Stimulated activated effector memory CD8-positive, alpha-beta T cell treated with anti-CD3 and anti-CD28 coated beads, Interleukin-12 subunit alpha, Interleukin-12 subunit beta, amount 100 ng/mL, for 72 hours (primary cell): ENCODE measurements at regions not wholly inside any gene's neighbourhood (a gene's known extent, or its start where the extent isn't known, plus 50 kb on each side); places are given as distances from the start of the nearest gene placed in this dataset.
A peak's percentile ranks its signal among the peaks of the same experiment; 100 is the strongest.
"Not testable (repeated sequence)": the region's sequence is repeated elsewhere in the genome, so short reads cannot be mapped to it uniquely, and the experiment has no call there.

Source experiments
- ATAC-seq: fragments of 150-1000 bp; cut with Tn5 transposase; 2 replicates; pipeline ENCODE4 v1.10.0; 2021
- DNase-seq, 2 donors: peaks; one replicate each; pipeline ENCODE4 v3.0.0; 2021 to 2022; ENCODE audit warnings: low spot score in 2 of 2
- H3K27ac Mint-ChIP-seq: one replicate; pipeline ENCODE4 v1.8.0; 2022; ENCODE audit warnings: mild to moderate bottlenecking, mixed read lengths
- H3K36me3 Mint-ChIP-seq: one replicate; pipeline ENCODE4 v1.8.0; 2022; ENCODE audit warnings: mild to moderate bottlenecking, mixed read lengths
- H3K4me1 Mint-ChIP-seq: one replicate; pipeline ENCODE4 v1.8.0; 2022; ENCODE audit warnings: mixed read lengths
- H3K4me3 Mint-ChIP-seq: one replicate; pipeline ENCODE4 v1.8.0; 2022; ENCODE audit warnings: mild to moderate bottlenecking, mixed read lengths
- H3K9me3 Mint-ChIP-seq: one replicate; pipeline ENCODE4 v1.8.0; 2022; ENCODE audit warnings: mixed read lengths

DNA sequence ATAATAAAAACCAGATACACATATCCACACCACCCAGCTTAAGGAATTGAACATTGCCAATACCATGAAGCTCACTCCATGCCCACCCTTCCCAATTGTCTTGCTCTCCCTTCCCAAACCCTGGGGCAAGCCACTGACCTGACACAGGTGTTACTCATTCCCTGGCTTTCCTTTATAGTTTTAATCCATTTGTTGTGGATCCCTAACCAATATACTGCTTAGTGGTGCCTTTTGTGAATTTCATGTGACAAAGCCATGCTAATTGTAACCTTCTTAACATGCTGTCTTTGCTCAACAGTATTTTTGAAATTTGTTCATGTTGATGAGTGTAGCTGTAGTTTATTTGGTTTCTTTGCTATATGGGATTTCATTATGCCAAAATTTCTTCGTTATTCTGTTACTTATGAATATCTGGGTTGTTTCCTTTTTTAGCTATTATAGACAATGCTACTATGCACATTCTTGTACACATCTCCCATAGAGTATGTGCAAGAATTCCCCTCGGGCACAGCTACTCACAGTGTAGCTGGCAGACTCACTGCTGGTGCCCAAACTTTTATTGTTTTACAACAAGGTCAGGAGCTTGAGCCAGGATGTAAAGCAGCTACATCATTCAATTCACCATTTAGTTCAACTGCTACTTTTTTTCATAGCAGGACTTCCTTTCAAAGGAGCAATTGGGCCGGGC lies 90.8 kb upstream of the ATL2 start:
- Mint-ChIP-seq H3K27ac (no peak overlapping the region), H3K4me1 (peaks cover 8% of the 10 kb centered on the region)
- ATAC-seq = no peak

GRCh38 chr2:38466876-38467767 lies 90.0 kb upstream of the ATL2 start:
- no peak for ATAC-seq
- Mint-ChIP-seq H3K27ac (no peak overlapping the region), H3K9me3 (no peaks in the 10 kb centered on the region), H3K36me3 (no peaks in the 10 kb centered on the region), H3K4me3 (no peak overlapping the region), H3K4me1 (peaks cover 12% of the 10 kb centered on the region)
- DNase-seq = no peak

More for the DNA sequence above, 90.8 kb upstream of the ATL2 start:
- no peaks in the 10 kb centered on the region for H3K9me3 Mint-ChIP-seq
- no peak overlapping the region for H3K4me3 Mint-ChIP-seq
- no peaks in the 10 kb centered on the region for H3K36me3 Mint-ChIP-seq
- DNase-seq = no peak

GRCh38 chr2:38466409-38466808 lies 89.3 kb upstream of the ATL2 start:
- Mint-ChIP-seq H3K27ac (no peak overlapping the region), H3K9me3 (no peaks in the 10 kb centered on the region)
- no peak for DNase-seq

GRCh38 chr2:38465789-38466127 lies 88.7 kb upstream of the ATL2 start:
- Mint-ChIP-seq H3K4me3 (no peak overlapping the region), H3K36me3 (no peaks in the 10 kb centered on the region), H3K27ac (peak overlapping the region; percentile 52), H3K4me1 (peaks cover 14% of the 10 kb centered on the region), H3K9me3 (no peaks in the 10 kb centered on the region)
- DNase-seq = no peak
- no peak for ATAC-seq

More at GRCh38 chr2:38466409-38466808, 89.3 kb upstream of the ATL2 start:
- no peak overlapping the region for H3K4me3 Mint-ChIP-seq
- no peaks in the 10 kb centered on the region for H3K36me3 Mint-ChIP-seq
- no peak for ATAC-seq
- H3K4me1 Mint-ChIP-seq = peaks cover 14% of the 10 kb centered on the region

DNA sequence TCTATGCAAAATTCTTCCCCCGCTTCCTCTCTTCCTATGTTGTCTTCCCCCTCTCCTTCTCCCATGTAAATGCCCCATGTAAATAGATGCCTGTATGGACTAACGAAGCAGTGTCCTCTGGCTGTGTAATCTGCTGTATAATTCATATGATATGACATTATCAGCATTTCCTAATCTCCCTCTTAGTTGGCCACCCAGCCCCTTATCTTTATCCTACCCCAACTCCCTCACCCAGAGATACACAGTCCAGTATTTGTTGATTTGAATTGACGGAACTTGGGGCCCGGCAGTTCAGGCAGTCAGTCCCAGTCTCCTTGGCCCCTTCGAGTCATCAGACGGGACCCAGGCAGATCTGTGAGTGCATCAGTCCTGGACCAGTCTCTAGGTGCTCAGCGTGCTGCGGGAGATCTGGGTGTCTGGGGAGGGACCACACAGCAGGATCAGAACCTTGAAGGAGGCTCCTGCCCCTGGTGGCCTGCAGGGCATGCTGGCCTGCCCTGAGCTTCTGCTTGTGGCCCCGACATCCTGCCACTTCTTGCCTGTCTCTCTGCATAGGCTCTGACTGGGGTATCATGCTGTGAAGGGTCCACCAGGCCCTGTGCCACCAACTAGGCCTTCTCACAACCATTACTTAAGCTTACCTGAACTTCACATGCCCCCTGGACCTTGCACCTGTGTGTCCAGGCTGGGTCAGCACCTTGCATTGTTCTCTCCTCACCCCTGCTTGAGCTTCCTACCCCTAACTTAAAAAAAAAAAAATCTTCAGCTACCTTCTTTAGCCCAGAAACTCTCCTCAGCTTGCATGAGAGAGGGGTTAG lies 88.1 kb upstream of the ATL2 start:
- no peak for ATAC-seq
- Mint-ChIP-seq H3K4me3 (no peak overlapping the region), H3K9me3 (no peaks in the 10 kb centered on the region), H3K4me1 (peaks cover 14% of the 10 kb centered on the region), H3K36me3 (no peaks in the 10 kb centered on the region), H3K27ac (peak overlapping the region; percentile 52)
- DNase-seq = no peak

DNA sequence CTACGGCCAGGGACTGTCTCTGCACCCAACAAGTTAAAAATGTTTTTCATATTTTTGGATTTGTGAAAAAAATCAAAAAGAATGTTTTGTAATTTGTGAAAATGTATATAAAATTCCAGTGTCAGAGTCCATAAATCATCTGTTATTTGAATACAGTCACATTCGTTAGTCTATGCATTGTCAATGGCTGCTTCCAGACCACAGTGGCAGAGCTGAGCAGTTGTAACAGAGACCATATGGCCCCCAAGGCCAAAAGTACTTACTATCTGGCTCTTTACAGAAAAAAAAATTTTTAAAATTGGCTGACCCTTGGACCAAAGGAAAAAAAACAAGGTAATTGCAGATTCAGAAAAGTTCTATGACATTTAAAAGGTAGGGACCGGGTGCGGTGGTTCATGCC lies 86.7 kb upstream of the ATL2 start:
- Mint-ChIP-seq H3K27ac (no peak overlapping the region), H3K4me3 (no peak overlapping the region), H3K36me3 (no peaks in the 10 kb centered on the region), H3K4me1 (peaks cover 14% of the 10 kb centered on the region), H3K9me3 (no peaks in the 10 kb centered on the region)
- ATAC-seq = no peak
- DNase-seq = no peak

DNA sequence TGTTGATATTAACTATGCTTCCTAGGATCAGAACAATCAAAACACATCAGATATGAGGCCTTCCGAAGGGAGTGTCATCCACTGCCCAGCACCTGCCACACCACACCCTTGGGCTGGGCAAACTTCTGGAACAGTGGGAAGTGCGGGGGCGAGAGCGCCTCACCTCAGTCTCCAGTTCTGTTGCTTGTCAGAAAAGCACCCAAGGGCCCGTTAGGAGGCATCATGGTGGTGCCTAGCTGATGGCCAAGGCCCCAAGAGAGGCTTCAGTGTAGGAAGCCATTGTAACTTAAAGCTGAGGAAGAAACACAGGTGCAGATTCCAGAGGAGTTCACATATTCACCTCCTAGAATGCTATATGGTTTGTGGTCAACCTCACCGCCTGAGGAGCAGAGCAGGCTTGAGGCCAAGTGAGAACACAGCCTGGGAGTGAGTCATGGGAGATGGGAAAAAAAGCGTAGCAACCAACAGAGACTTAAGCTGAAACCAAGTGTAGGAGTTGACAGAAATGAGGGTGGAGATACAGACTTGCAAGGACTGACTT lies 85.1 kb upstream of the ATL2 start:
- Mint-ChIP-seq H3K36me3 (no peaks in the 10 kb centered on the region), H3K4me3 (no peak overlapping the region), H3K27ac (no peak overlapping the region), H3K9me3 (no peaks in the 10 kb centered on the region), H3K4me1 (peaks cover 14% of the 10 kb centered on the region)
- ATAC-seq (peak; percentile 97), DNase-seq (peak in 1 of 2 donors; percentile 12)

GRCh38 chr2:38461470-38461869 lies 84.4 kb upstream of the ATL2 start:
- ATAC-seq (no peak), DNase-seq (no peak)
- Mint-ChIP-seq H3K36me3 (no peaks in the 10 kb centered on the region), H3K4me3 (no peak overlapping the region), H3K4me1 (peaks cover 14% of the 10 kb centered on the region), H3K27ac (no peak overlapping the region), H3K9me3 (no peaks in the 10 kb centered on the region)

- Mint-ChIP-seq H3K4me3 (no peak overlapping the region), H3K4me1 (peaks cover 9% of the 10 kb centered on the region), H3K9me3 (no peaks in the 10 kb centered on the region), H3K36me3 (no peaks in the 10 kb centered on the region), H3K27ac (no peak overlapping the region)
- DNase-seq = no peak
- ATAC-seq = no peak
Measured at GRCh38 chr2:38460313-38460712, 83.2 kb upstream of the ATL2 start.

GRCh38 chr2:38454081-38454480 lies 77.0 kb upstream of the ATL2 start:
- Mint-ChIP-seq H3K9me3 (no peaks in the 10 kb centered on the region), H3K27ac (no peak overlapping the region), H3K4me3 (no peak overlapping the region), H3K4me1 (no peaks in the 10 kb centered on the region), H3K36me3 (no peaks in the 10 kb centered on the region)
- ATAC-seq (no peak), DNase-seq (no peak)

- H3K36me3 Mint-ChIP-seq, H3K27ac Mint-ChIP-seq, ATAC-seq, H3K4me3 Mint-ChIP-seq, H3K9me3 Mint-ChIP-seq, H3K4me1 Mint-ChIP-seq, DNase-seq: not testable (repeated sequence)
Measured at GRCh38 chr2:38451778-38452177, 74.7 kb upstream of the ATL2 start.

DNA sequence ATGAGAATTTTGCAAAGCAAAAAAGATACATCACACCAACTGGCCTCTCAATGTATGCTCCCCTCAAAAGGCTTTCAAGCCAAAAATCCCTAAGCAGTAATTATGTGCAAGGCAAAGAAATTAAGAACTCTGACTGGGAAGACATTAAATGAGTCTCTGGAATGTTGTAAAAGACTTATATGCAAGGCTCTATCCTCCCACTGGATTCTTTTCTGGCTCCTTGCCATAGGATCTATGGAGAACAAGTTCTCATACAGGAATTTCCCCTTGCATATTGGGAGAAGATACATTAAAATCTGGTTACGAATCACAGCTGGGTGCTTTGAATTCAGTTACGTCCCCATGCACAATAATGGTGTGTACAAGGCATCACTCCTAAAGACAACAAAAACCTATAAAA lies 73.4 kb upstream of the ATL2 start:
- no peaks in the 10 kb centered on the region for H3K9me3 Mint-ChIP-seq
- H3K36me3 Mint-ChIP-seq = no peaks in the 10 kb centered on the region
- H3K4me3 Mint-ChIP-seq = no peak overlapping the region
- H3K4me1 Mint-ChIP-seq = no peaks in the 10 kb centered on the region
- ATAC-seq (no peak), DNase-seq (no peak)
- H3K27ac Mint-ChIP-seq = no peak overlapping the region

GRCh38 chr2:38448692-38449410 lies 71.8 kb upstream of the ATL2 start:
- Mint-ChIP-seq H3K4me1 (no peaks in the 10 kb centered on the region), H3K4me3 (no peak overlapping the region), H3K36me3 (no peaks in the 10 kb centered on the region), H3K27ac (no peak overlapping the region), H3K9me3 (no peaks in the 10 kb centered on the region)
- no peak for DNase-seq
- no peak for ATAC-seq

DNA sequence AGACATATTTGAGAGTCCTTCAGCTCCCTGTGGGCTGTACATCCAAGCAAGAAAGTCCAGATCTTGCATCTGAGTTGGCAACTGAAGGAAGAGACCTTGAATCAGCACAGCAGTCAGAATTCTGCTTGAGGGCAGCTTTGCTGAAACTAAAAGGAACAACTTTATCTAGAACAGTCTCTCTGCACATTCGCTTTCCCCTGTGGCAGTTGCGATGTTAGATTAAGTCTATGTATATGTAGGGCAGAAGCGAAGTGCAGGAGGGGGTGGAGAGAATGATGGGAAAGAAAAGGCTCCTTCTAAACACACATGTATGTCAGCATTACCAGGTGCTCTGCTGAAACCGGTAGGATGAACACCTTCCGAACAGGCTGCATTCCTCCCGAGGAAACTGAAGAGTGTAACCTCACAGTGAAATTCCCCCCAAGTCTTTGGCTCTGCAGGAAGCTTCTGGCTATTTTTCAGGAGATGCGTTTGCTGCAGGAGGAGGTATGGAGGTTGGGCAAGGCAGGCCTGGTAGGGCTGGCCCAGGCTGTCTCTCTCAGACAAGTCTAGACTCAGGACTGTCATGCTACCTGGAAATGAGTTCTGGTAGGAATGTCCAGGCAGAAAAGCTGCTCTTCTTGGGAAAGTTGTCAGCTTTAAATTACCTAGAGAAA lies 70.0 kb upstream of the ATL2 start:
- H3K4me1 Mint-ChIP-seq = no peaks in the 10 kb centered on the region
- no peak overlapping the region for H3K27ac Mint-ChIP-seq
- DNase-seq = no peak
- H3K9me3 Mint-ChIP-seq = no peaks in the 10 kb centered on the region
- H3K36me3 Mint-ChIP-seq = no peaks in the 10 kb centered on the region
- H3K4me3 Mint-ChIP-seq = no peak overlapping the region
- no peak for ATAC-seq
